SK-N-SH treated with all-trans-retinoic acid at 6 μM for 48 hours (cell line): ENCODE measurements at regions not wholly inside any gene's neighbourhood (a gene's known extent, or its start where the extent isn't known, plus 50 kb on each side); places are given as distances from the start of the nearest gene placed in this dataset.

Experiments
- ARNTL ChIP-seq: fragments of 450-650 bp; formaldehyde crosslinking; IDR thresholded peaks from 2 replicates; pipeline ENCODE4 v1.5.0; 2020; ENCODE audit warnings: low read depth, mild to moderate bottlenecking, moderate library complexity, borderline replicate concordance
- CREB5 ChIP-seq: fragments of 250-450 bp; sonication (Bioruptor Pico); IDR thresholded peaks from 2 replicates; pipeline ENCODE4 v1.5.1; 2020; ENCODE audit warnings: low read depth, mild to moderate bottlenecking, moderate library complexity
- CSDC2 ChIP-seq: fragments of 250-450 bp; sonication (Bioruptor Pico); IDR thresholded peaks from 2 replicates; pipeline ENCODE4 v1.5.0; 2020; ENCODE audit warnings: mild to moderate bottlenecking, moderate library complexity
- ISL1 ChIP-seq: fragments of 250-450 bp; sonication (Bioruptor Pico); IDR thresholded peaks from 2 replicates; pipeline ENCODE4 v2.1.2; 2022; ENCODE audit warnings: mild to moderate bottlenecking, moderate library complexity
- POU6F1 ChIP-seq: fragments of 250-450 bp; sonication (Bioruptor Pico); IDR thresholded peaks from 2 replicates; pipeline ENCODE4 v1.8.0; 2021; ENCODE audit warnings: low read depth, mild to moderate bottlenecking, moderate library complexity, borderline replicate concordance
- RARB ChIP-seq: fragments of 250-450 bp; sonication (Bioruptor Pico); IDR thresholded peaks from 2 replicates; pipeline ENCODE4 v1.8.0; 2021; ENCODE audit warnings: mild to moderate bottlenecking, moderate library complexity
- TCF4 ChIP-seq: fragments of 250-450 bp; sonication (Bioruptor Pico); IDR thresholded peaks from 2 replicates; pipeline ENCODE4 v1.8.0; 2021; ENCODE audit warnings: mild to moderate bottlenecking, moderate library complexity, borderline replicate concordance
- TOX ChIP-seq: fragments of 250-450 bp; sonication (Bioruptor Pico); IDR thresholded peaks from 2 replicates; pipeline ENCODE4 v1.8.0; 2021; ENCODE audit warnings: mild to moderate bottlenecking, moderate library complexity, borderline replicate concordance
- ZFP3 ChIP-seq: fragments of 250-450 bp; sonication (Bioruptor Pico); IDR thresholded peaks from 2 replicates; pipeline ENCODE4 v1.5.0; 2020; ENCODE audit warnings: mild to moderate bottlenecking, moderate library complexity
- ZFP30 ChIP-seq: fragments of 450-650 bp; formaldehyde crosslinking; IDR thresholded peaks from 2 replicates; pipeline ENCODE4 v1.5.0; 2022; ENCODE audit warnings: mild to moderate bottlenecking, moderate library complexity
- ZNF70 ChIP-seq: fragments of 450-650 bp; formaldehyde crosslinking; IDR thresholded peaks from 2 replicates; pipeline ENCODE4 v1.5.0; 2020; ENCODE audit warnings: mild to moderate bottlenecking, moderate library complexity
- ZNF8 ChIP-seq: fragments of 450-650 bp; formaldehyde crosslinking; IDR thresholded peaks from 2 replicates; pipeline ENCODE4 v1.5.0; 2020; ENCODE audit warnings: mild to moderate bottlenecking, moderate library complexity
- TF ChIP-seq, protein P1 (sequence below): fragments of 250-450 bp; sonication (Bioruptor Pico); IDR thresholded peaks from 2 replicates; pipeline ENCODE4 v1.5.0; 2020; ENCODE audit warnings: mild to moderate bottlenecking, moderate library complexity

GRCh38 chr12:118715647-118716046, 265.7 kb upstream of the SRRM4 start:
- no peak for TF ChIP-seq ZNF8
- TF ChIP-seq TOX (CRISPR knock-in tag), result no peak
- no peak for TF ChIP-seq POU6F1
- no peak for TF ChIP-seq ISL1
- TF ChIP-seq RARB, result no peak
- no peak for TF ChIP-seq ZFP3 (CRISPR knock-in tag)
- TF ChIP-seq TCF4 (CRISPR knock-in tag), result no peak
- no peak for TF ChIP-seq CREB5
- TF ChIP-seq ZNF70, result no peak
- TF ChIP-seq CSDC2 (CRISPR knock-in tag), result no peak
- TF ChIP-seq ZFP30, result no peak
- TF ChIP-seq, protein P1, sequence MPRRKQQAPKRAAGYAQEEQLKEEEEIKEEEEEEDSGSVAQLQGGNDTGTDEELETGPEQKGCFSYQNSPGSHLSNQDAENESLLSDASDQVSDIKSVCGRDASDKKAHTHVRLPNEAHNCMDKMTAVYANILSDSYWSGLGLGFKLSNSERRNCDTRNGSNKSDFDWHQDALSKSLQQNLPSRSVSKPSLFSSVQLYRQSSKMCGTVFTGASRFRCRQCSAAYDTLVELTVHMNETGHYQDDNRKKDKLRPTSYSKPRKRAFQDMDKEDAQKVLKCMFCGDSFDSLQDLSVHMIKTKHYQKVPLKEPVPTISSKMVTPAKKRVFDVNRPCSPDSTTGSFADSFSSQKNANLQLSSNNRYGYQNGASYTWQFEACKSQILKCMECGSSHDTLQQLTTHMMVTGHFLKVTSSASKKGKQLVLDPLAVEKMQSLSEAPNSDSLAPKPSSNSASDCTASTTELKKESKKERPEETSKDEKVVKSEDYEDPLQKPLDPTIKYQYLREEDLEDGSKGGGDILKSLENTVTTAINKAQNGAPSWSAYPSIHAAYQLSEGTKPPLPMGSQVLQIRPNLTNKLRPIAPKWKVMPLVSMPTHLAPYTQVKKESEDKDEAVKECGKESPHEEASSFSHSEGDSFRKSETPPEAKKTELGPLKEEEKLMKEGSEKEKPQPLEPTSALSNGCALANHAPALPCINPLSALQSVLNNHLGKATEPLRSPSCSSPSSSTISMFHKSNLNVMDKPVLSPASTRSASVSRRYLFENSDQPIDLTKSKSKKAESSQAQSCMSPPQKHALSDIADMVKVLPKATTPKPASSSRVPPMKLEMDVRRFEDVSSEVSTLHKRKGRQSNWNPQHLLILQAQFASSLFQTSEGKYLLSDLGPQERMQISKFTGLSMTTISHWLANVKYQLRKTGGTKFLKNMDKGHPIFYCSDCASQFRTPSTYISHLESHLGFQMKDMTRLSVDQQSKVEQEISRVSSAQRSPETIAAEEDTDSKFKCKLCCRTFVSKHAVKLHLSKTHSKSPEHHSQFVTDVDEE (CRISPR knock-in tag), result no peak
- no peak for TF ChIP-seq ARNTL (CRISPR knock-in tag)
